Head of caudate nucleus (tissue), 42 donors: ENCODE measurements at regions not wholly inside any gene's neighbourhood (a gene's known extent, or its start where the extent isn't known, plus 50 kb on each side); places are given as distances from the start of the nearest gene placed in this dataset.

Experiments
- DNase-seq, 42 donors: peaks; one replicate each; pipeline versions ENCODE4 v3.0.0 to v3.0.0-alpha.2; 2020 to 2021; ENCODE audit warnings: mixed read lengths in 7 of 42
- intact Hi-C: fragments of 100-400 bp; cut with DNase I; formaldehyde crosslinking; loops from one replicate; pipeline ENCODE4 v1.15.0; 2022

DNA sequence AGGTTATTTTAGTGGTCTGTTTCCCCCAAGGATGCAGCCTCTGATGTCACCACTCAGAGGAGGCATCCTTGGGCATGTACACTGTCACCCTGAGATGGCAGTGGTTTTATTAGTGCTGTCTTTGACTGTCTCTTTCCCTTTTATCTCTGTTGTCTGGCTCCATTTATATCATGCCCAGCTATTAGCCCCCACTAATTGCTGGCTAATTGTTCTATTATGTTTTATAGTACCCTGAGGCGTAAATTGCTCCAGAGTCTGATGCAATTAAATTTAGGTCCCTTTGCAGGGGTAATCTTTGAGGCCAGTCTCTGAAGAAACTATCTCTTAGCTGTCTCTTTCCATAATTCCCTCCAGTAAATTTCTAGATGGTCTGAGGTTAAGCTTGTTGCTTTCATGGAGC, 301.0 kb upstream of the KLHL29 start:
- intact Hi-C loops, result no loop called here
- no peak for DNase-seq

DNA sequence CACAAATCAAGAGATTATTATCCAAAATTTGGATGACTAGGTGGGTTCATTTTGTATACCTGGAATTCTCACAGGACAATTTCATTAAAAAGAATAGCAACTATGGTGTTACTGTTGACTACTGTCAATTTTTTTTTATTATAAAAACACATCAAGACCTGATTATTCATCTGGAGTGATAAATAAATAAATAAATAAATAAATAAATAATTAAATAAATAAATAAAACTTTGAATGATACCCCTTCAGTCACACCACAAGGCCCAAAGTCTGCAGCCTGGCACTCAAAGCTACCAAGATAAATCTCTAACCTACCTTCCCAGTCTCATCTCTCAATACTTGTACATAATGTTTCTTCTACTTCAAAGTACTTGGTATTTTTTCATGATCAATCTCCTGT, 294.0 kb upstream of the KLHL29 start:
- intact Hi-C loops, result no loop called here
- DNase-seq, result no peak

DNA sequence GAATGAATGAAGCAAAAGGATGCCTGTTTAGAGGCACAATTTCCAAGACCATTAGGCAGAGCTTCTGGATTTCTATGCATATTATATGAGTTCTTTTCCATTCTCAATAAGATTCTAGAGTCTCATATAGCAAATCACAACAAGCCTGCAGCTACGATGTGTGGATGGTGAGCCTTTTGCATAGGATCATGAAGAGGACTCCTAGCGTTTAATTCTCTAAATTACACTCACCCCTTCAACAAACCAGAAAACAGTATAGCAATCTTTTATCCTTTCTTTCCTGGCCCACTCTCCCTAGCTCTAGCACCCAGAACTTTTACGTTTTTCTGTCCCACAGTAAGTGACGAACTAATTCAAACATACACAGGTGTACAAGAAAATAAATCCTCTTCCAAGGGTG, 293.1 kb upstream of the KLHL29 start:
- DNase-seq, result no peak
- intact Hi-C loops, result no loop called here

DNA sequence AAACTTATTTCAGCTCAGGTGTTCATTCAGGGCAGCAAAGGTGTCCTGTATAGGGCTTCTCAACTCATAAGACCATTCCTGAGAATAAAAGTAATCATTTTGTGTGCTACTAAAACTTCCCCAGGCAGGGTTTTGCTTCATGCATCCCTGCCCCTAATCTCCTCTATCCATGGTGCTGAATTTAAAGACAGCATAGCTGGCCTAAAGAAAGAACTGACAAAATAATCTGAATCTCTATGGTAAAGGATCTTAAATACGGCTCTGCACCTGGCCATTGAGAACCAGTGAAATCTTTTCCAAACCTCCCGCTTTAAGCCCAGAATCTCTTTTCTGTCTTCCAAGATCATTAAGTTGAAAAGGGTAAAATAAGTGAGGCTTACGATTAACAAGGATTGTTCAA, 292.1 kb upstream of the KLHL29 start:
- no peak for DNase-seq

DNA sequence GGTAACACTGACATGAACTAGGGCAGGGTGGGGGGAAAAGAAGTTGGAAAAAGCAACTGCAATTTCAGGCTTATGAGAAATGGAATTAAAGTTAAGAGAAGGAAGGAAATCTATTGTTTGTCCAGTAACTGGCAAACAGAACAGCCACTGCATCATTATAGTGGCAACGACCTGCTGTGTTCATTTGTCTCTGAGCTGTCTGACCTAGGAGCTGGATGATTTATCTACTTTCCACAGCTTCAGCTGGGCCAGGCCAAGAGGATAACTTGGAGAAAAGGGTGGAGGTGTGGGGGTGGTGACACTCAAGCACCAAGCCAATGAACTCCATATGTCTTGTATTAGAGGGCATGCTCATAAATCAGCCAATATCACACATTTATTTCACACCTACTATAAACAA, 291.5 kb upstream of the KLHL29 start:
- intact Hi-C loops, result no loop called here
- no peak for DNase-seq

More for the DNA sequence above, 292.1 kb upstream of the KLHL29 start:
- intact Hi-C loops, result no loop called here

DNA sequence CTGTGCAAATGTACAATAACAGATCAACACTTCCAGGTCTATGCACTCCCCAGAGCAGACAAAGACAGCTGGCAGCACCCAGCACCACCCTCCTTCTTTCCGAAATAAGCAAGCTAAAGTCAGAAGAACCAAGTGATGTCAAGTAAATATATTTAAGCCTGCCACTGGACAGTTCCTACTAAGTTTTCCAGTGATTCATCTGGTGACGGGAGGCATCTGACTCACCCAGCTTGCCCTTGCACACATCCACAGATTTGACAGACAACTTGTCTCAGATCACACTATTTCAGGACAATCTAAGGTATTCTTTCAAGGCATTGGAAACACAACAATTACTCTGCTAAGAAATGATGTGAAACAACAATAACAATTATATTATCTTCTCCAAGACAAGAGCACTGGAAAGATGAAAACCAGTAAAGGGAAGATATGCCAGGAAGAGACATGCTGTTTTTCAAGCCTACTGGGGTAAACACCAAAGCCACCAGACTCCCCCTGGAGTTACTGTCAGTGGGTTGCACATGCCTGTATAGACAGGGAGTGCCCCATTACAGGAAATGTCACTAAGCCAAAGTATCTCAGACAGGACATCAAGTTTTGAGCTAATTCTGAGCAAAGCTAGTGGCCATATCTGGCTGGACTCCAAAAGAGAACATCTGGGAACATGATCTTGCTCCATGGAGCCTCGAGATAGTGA, 287.9 kb upstream of the KLHL29 start:
- no peak for DNase-seq
- intact Hi-C loops, result no loop called here

DNA sequence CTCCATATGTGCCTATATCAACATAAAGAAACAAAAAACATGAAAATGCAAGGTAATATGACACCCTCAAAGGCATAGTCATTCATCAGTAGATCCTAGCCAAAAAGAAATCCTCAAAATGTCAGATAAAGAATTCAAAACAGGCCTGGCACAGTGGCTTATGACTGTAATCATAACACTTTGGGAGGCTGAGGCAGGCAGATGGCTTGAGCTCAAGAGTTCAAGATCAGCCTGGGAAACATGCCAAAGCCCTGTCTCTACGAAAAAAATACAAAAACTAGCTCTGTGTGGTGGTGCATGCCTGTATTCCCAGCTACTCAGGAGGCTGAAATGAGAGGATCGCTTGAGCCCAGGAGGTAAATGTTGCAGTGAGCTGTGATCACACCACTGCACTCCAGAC, 284.6 kb upstream of the KLHL29 start:
- no peak for DNase-seq
- intact Hi-C loops, result no loop called here

DNA sequence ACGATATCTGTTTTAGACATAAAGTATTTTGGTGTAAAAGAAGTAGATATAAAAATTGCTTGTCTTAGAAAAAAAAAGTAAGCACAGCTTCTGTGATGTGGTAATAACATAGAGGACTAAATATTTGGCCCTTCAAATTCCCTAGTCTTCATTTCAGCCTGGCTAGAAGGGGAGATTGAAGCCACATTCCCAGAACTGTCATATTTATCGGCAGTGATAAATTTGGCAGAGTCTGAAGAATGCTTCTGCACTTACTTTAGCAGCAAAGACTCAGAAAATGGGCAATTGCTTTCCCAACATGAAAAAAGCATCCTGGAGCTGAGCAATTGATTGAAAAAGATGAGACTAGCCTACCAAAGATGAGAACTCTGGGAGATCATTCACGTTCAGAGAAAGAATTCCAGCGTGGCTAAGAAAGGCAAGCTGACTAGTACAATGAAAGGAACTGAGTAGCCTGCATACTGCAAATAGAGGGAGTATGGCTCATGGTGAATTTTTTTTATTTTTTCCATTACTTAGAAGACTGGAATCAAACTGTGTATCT, 278.7 kb upstream of the KLHL29 start:
- no peak for DNase-seq
- intact Hi-C loops, result no loop called here

DNA sequence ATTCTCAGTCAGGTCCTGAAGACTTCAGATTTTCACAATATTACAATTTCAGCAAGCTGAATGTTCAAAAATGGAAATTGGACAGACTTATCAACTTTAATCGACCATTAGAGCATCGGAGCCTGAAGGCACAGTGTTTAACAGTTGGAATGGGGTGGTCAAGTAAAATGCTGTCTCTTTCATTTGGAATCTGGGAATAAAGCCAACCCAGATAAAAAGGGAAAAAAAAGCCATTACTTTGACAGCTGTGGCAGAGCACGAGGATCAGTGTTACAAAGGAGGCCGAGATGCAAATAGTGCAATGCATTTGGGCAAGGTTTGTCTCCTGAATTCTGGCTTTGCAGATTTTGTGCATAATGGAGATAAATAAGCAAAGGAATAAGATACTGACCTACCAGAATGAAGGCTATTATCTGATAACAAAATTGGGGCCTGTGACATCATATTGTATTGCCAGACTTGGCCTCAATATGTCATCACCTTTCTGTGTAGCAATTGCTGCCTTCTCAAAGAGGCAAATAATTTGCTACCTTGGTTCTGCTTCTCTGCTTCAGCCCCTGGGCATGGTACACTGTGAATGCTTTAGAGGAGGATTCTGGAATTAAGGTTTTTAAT, 277.5 kb upstream of the KLHL29 start:
- no peak for DNase-seq
- intact Hi-C loops, result no loop called here

DNA sequence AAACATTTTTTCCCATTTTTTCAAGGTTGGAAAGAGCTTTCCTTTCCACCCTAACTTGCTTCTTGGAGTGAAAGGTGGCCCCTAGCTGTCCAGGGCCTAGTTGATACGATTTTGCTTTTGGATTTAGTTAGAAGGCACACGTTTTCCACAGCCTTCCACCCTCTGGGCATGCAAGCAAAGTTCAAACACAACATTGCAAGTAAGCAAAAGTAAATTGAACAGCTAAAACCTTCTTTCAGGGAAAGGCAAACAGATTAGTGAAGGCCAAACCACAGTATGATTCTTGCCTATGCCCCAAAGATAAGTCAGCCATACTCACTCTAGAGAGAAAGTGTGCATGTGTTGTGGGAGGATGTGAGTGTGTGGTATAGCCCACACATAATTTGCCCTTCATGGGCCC, 273.7 kb upstream of the KLHL29 start:
- no peak for DNase-seq
- intact Hi-C loops, result no loop called here

DNA sequence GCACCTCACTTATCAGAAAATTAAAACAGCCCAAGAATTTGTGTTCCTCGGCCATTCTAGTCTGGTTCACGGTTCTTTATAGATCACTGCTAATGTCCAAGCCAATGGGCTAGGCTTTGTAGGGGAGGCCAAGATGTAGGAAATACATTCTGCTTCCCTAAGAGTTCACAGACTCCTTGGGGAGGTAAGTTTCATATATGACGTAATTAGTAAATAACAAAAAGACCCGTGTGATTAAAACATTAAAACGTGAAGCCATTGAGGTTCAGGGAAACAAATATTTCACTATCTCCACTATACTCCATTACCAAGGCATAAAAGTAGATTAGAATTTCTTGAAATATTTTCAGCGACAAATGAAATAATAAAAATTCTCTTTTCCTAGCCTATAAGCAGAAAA, 272.5 kb upstream of the KLHL29 start:
- no peak for DNase-seq
- intact Hi-C loops, result no loop called here

DNA sequence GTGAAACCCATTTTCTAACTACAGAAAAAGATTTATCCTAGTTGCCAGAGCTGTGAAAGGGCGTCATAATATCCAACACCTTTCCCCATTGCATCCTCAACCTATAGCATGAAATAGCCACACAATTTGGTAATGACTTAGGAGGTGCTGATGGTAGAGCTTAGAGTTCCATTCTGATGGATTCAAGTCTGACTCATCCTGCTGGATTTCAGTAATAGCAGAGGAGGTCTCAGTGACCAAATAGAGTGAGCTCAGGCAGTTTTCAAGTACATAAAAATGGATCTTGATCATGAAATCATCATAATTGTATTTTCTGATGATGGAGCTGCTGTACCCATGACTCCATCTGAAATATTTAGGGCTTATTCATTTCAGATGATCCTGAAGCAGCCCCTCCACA, 270.7 kb upstream of the KLHL29 start:
- no peak for DNase-seq
- intact Hi-C loops, result no loop called here

DNA sequence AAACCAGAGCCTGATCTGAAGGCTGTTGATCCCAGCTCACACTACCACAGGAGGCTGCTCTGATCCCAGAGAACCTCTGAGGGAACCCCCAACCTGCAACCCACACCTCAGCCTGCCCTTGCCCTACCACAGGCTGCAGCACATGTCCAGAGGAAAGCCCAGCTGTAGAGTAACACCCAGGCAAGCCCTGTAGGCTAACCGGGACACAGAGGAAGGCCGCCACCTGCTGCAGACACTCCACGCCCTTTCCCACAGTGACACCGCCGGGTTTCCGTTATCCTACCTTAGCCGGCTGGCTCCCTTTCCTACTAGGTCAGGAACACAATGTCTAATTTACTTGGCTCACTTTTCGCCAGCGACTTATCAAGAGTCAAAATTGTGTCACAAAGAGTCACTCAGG, 266.7 kb upstream of the KLHL29 start:
- intact Hi-C loops, result no loop called here
- no peak for DNase-seq

DNA sequence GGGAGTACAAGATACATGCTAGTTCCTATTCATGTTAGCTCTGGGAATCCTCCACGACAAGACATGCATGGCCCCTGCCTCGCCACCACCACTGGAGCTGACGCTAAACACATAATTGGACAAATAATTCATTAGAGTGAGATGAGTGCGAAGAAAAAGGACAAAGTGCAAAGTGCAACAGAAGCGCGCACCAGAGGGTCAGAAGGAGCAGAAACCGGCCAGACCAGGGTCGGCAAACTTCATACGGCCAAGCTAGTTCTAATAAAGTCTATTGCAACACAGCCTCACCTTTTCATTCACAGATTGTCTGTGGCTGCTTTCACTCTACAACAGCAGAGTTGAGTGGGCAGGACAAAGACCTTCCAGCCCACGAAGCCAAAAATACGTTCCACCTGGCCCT, 266.1 kb upstream of the KLHL29 start:
- no peak for DNase-seq
- intact Hi-C loops, result no loop called here

DNA sequence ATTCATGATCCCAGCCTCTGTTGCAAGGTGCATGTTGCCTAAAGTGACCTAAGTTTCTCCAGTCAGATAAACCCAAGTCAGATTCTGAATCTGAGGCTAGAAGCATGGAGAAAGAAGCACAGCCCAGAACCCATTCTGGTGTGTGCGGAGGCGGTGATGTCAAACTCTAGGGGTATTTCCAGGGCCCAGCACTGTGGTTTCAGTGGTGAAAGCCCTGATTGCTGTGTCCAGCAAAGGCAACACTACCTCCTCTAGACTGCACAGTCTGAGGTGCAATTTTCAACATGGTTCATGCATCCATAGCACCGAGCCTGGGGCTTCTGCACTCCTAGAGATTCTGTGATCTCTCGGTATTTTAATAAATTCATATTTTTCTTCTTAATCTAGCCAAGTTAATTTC, 264.8 kb upstream of the KLHL29 start:
- no peak for DNase-seq
- intact Hi-C loops, result no loop called here

DNA sequence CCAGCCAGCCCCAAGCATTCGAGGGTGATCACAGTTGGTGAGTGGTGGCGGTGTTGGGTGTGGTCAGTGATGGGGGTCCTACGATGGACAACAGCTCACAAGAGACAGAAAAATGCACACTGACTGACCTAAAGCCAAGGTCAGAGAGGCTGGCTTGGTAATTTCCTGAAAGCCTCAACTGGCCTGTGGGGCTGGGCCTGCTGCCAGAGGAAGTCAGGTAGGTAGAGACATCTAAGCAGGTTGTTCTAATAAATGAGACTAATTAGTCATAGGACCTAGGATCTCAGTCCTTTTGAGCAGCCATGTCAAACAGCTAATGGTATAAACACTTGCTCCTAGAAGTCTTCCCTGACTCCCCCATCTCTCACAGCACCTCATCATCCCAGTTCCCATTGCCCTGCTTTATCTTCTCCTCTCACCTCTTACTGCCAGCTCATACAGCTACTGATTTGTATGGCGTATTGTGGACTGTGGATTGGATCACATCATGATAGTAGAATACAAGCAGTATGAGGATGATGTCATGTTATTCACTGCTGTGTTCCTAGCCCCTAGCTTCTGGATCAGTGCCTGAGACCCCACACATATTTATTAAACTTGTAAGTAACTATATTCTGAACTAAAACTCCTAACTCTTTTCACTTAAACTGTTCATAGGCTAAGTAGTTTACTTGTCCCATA, 262.9 kb upstream of the KLHL29 start:
- DNase-seq, result no peak
- intact Hi-C loops, result no loop called here

DNA sequence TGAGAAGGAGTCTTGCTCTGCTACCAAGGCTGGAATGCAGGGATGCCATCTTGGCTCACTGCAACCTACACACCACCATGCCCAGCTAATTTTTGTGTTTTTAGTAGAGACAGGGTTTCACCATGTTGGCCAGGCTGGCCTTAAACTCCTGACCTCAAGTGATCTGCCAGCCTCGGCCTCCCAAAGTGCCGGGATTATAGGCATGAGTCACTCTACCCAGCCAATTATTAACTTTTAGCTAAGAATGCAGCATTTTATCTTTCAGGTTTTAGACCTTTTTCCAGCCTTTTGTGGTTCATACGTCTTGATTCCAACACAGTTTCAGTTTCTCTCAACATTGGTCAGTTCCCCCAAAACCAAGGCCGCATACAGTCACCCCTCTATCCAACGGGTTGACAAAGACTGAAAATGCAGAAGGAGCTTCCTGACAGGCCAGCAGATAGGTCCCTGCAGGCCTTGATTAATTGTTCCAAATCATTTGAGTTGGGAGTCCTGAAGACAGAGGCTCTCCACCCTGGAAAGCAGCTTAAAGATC, 262.2 kb upstream of the KLHL29 start:
- no peak for DNase-seq
- intact Hi-C loops, result no loop called here

DNA sequence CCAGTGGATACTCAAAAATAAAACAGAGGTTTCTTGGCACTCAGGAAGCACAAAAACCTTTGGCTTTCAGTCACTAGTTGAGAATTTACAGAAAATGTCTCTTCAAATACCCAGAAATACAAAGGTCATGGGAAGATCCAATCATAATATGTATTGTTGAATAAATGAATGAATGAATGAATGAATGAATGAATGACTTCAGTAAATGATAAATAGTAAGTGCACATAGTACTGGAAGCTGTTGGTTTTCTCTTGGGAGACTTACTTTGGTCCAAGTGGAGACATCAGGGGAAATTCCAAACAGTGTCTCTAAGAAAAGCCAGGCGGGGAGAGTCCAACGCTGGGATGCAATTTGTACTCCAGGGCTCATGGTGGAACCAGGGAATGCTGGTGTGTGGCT, 261.3 kb upstream of the KLHL29 start:
- DNase-seq, result no peak
- intact Hi-C loops, result no loop called here

DNA sequence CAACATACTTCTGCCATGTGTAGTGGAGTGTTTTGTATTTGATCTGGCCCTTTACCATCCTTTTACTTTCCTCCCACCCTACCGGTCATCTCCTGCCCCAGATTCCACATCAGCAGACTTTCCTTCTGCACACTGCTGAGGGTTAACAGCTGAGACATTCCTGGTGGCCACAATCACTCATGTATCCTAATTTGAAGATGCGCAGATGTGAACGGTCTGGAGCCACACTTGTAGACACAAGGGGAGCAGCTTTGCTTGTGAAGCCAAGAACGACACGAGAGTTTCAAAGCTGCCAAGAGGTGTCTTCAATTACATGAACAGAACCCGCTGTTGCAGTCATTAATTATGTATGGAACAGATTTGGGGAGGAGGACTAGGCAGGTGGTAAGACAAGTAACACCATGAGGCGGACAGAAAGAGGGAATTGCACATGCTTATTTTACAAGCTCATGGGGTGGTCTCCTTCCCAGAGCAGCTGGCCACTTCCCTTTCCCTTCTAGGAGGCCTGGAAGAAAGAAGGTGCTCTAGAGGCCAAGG, 260.7 kb upstream of the KLHL29 start:
- no peak for DNase-seq
- intact Hi-C loops, result no loop called here

DNA sequence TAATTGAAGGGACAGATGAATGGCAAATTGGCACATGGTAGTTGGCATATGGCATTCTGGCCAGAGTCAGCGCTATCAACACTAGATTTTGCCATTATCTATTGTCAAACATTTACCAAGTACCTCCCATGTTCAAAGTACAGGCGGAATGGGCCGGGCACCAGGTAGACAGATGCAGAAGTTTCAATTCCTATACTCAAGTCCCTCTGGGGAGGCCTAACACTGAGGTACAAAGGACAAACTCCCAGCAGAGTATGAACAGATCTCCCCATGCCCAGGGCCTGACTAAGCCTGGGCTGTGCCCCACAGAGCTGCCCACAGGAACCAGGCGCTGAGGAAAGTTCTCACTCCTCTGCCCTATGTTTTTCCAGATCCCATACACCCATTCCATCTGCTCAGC, 257.5 kb upstream of the KLHL29 start:
- intact Hi-C loops, result no loop called here
- DNase-seq, result no peak
